ENCODE measurements at regions not wholly inside any gene's neighbourhood (a gene's known extent, or its start where the extent isn't known, plus 50 kb on each side); places are given as distances from the start of the nearest gene placed in this dataset.

- DNase-seq: no peak
Measured at GRCh38 chr2:21451403-21451802, 327.6 kb downstream of the TDRD15 start.

GRCh38 chr2:21452263-21452662, 328.5 kb downstream of the TDRD15 start:
- DNase-seq: no peak

GRCh38 chr2:21452678-21453077, 328.9 kb downstream of the TDRD15 start:
- no peak for DNase-seq

- DNase-seq: no peak
Measured at GRCh38 chr2:21453723-21454450, 330.1 kb downstream of the TDRD15 start.

- no peak for DNase-seq
Measured at GRCh38 chr2:21454839-21455238, 331.1 kb downstream of the TDRD15 start.

- DNase-seq: no peak
Measured at GRCh38 chr2:21461754-21462240, 338.0 kb downstream of the TDRD15 start.

- DNase-seq: no peak
Measured at GRCh38 chr2:21466341-21466927, 342.7 kb downstream of the TDRD15 start.

GRCh38 chr2:21467280-21467818, 343.6 kb downstream of the TDRD15 start:
- no peak for DNase-seq

- no peak for DNase-seq
Measured at GRCh38 chr2:21467910-21468309, 344.1 kb downstream of the TDRD15 start.

- DNase-seq: no peak
Measured at GRCh38 chr2:21468624-21469023, 344.9 kb downstream of the TDRD15 start.

GRCh38 chr2:21469158-21469557, 345.4 kb downstream of the TDRD15 start:
- DNase-seq: no peak

- no peak for DNase-seq
Measured at GRCh38 chr2:21469564-21469963, 345.8 kb downstream of the TDRD15 start.

- no peak for DNase-seq
Measured at GRCh38 chr2:21480162-21480561, 356.4 kb downstream of the TDRD15 start.

- no peak for DNase-seq
Measured at GRCh38 chr2:21484643-21485042, 360.9 kb downstream of the TDRD15 start.

- DNase-seq: no peak
Measured at GRCh38 chr2:21486445-21486844, 362.7 kb downstream of the TDRD15 start.

- DNase-seq: no peak
Measured at GRCh38 chr2:21489080-21489479, 365.3 kb downstream of the TDRD15 start.

GRCh38 chr2:21498016-21498415, 374.2 kb downstream of the TDRD15 start:
- DNase-seq: no peak

GRCh38 chr2:21500401-21500945, 376.7 kb downstream of the TDRD15 start:
- no peak for DNase-seq

GRCh38 chr2:21501376-21502027, 377.7 kb downstream of the TDRD15 start:
- no peak for DNase-seq

- no peak for DNase-seq
Measured at GRCh38 chr2:21515903-21516302, 392.1 kb downstream of the TDRD15 start.

GRCh38 chr2:21519412-21519811, 395.6 kb downstream of the TDRD15 start:
- DNase-seq: no peak

- DNase-seq: no peak
Measured at GRCh38 chr2:21519821-21520220, 396.1 kb downstream of the TDRD15 start.

- no peak for DNase-seq
Measured at GRCh38 chr2:21535826-21536225, 412.1 kb downstream of the TDRD15 start.

- no peak for DNase-seq
Measured at GRCh38 chr2:21539685-21540084, 415.9 kb downstream of the TDRD15 start.
